GM18861 (cell line): ENCODE measurements at regions not wholly inside any gene's neighbourhood (a gene's known extent, or its start where the extent isn't known, plus 50 kb on each side); places are given as distances from the start of the nearest gene placed in this dataset.

Experiments
- ATAC-seq: cut with Tn5 transposase; IDR thresholded peaks from one replicate; pipeline ENCODE4 v1.9.1; 2021; ENCODE audit not compliant: unreplicated experiment

- no peak for ATAC-seq
Measured at GRCh38 chr5:166497496-166498104, 1793.8 kb upstream of the WWC1 start.

- no peak for ATAC-seq
Measured at GRCh38 chr5:166499447-166500240, 1791.8 kb upstream of the WWC1 start.

- no peak for ATAC-seq
Measured at GRCh38 chr5:166503506-166503905, 1787.9 kb upstream of the WWC1 start.

- no peak for ATAC-seq
Measured at GRCh38 chr5:166505067-166505466, 1786.4 kb upstream of the WWC1 start.

GRCh38 chr5:166505544-166505943, 1785.9 kb upstream of the WWC1 start:
- ATAC-seq = no peak

- no peak for ATAC-seq
Measured at GRCh38 chr5:166507810-166508425, 1783.5 kb upstream of the WWC1 start.

GRCh38 chr5:166509085-166509484, 1782.4 kb upstream of the WWC1 start:
- no peak for ATAC-seq

- no peak for ATAC-seq
Measured at GRCh38 chr5:166517976-166518375, 1773.5 kb upstream of the WWC1 start.

- ATAC-seq = no peak
Measured at GRCh38 chr5:166523206-166523605, 1768.2 kb upstream of the WWC1 start.

GRCh38 chr5:166529200-166529599, 1762.2 kb upstream of the WWC1 start:
- ATAC-seq = no peak

GRCh38 chr5:166532456-166533220, 1758.8 kb upstream of the WWC1 start:
- no peak for ATAC-seq

- ATAC-seq = no peak
Measured at GRCh38 chr5:166535641-166536040, 1755.8 kb upstream of the WWC1 start.

GRCh38 chr5:166540156-166540555, 1751.3 kb upstream of the WWC1 start:
- ATAC-seq = no peak

- no peak for ATAC-seq
Measured at GRCh38 chr5:166551384-166551783, 1740.1 kb upstream of the WWC1 start.

GRCh38 chr5:166553778-166554177, 1737.7 kb upstream of the WWC1 start:
- ATAC-seq = no peak

GRCh38 chr5:166561759-166562158, 1729.7 kb upstream of the WWC1 start:
- no peak for ATAC-seq

GRCh38 chr5:166562246-166562645, 1729.2 kb upstream of the WWC1 start:
- no peak for ATAC-seq

GRCh38 chr5:166566725-166567124, 1724.7 kb upstream of the WWC1 start:
- ATAC-seq = no peak

GRCh38 chr5:166570865-166571264, 1720.6 kb upstream of the WWC1 start:
- ATAC-seq = no peak

GRCh38 chr5:166571668-166572067, 1719.8 kb upstream of the WWC1 start:
- no peak for ATAC-seq

GRCh38 chr5:166576323-166576722, 1715.1 kb upstream of the WWC1 start:
- ATAC-seq = no peak
